Naive B cell (primary cell): ENCODE measurements at regions not wholly inside any gene's neighbourhood (a gene's known extent, or its start where the extent isn't known, plus 50 kb on each side); places are given as distances from the start of the nearest gene placed in this dataset.
A peak's percentile ranks its signal among the peaks of the same experiment; 100 is the strongest.

Experiments used
- ATAC-seq, 2 donors: fragments of 150-1000 bp; cut with Tn5 transposase; 2 replicates each; pipeline ENCODE4 v1.10.0; 2021; ENCODE audit warnings: low read depth in 2 of 2, mild to moderate bottlenecking in 2 of 2, moderate library complexity in 2 of 2
- DNase-seq: peaks from one replicate; pipeline ENCODE4 v3.0.0; 2022
- H3K27ac Mint-ChIP-seq, 6 donors: one replicate each; pipeline ENCODE4 v1.8.0; 2020 to 2022; ENCODE audit warnings: mild to moderate bottlenecking in 6 of 6, mixed read lengths in 6 of 6, moderate library complexity in 5 of 6, inconsistent platforms in 2 of 6
- H3K27me3 Mint-ChIP-seq, 3 donors: one replicate each; pipeline ENCODE4 v1.8.0; 2021 to 2022; ENCODE audit warnings: mixed read lengths in 3 of 3, mild to moderate bottlenecking in 1 of 3
- H3K36me3 Mint-ChIP-seq, 2 donors: one replicate each; pipeline ENCODE4 v1.8.0; 2020 to 2022; ENCODE audit warnings: mixed read lengths in 2 of 2, inconsistent platforms in 1 of 2, mild to moderate bottlenecking in 1 of 2
- H3K4me1 Mint-ChIP-seq, 3 donors: one replicate each; pipeline ENCODE4 v1.8.0; 2020 to 2022; ENCODE audit warnings: mixed read lengths in 3 of 3, inconsistent platforms in 1 of 3, mild to moderate bottlenecking in 1 of 3, moderate library complexity in 1 of 3
- H3K4me3 Mint-ChIP-seq, 8 donors: one replicate each; pipeline ENCODE4 v1.8.0; 2020 to 2022; ENCODE audit warnings: mild to moderate bottlenecking in 8 of 8, mixed read lengths in 8 of 8, moderate library complexity in 8 of 8, inconsistent platforms in 2 of 8
- H3K9me3 Mint-ChIP-seq, 7 donors: one replicate each; pipeline ENCODE4 v1.8.0; 2020 to 2022; ENCODE audit warnings: mixed read lengths in 7 of 7, mild to moderate bottlenecking in 5 of 7, inconsistent platforms in 2 of 7, moderate library complexity in 1 of 7

- no peak for DNase-seq
- Mint-ChIP-seq H3K4me1 (no peaks in the 10 kb centered on the region), H3K27me3 (peaks cover 0 to 7% (median 0%) of the 10 kb centered on the region in 3 donors), H3K36me3 (no peaks in the 10 kb centered on the region), H3K27ac (no peak overlapping the region), H3K9me3 (peaks cover 0 to 12% (median 4%) of the 10 kb centered on the region in 7 donors), H3K4me3 (no peak overlapping the region)
- ATAC-seq, result no peak
Observed at GRCh38 chr11:109089144-109089543, 332.8 kb upstream of the C11orf87 start.

- no peak for ATAC-seq
- Mint-ChIP-seq H3K4me3 (no peak overlapping the region), H3K27me3 (peaks cover 0 to 7% (median 0%) of the 10 kb centered on the region in 3 donors)
Observed at GRCh38 chr11:109093354-109093753, 328.6 kb upstream of the C11orf87 start.

DNA sequence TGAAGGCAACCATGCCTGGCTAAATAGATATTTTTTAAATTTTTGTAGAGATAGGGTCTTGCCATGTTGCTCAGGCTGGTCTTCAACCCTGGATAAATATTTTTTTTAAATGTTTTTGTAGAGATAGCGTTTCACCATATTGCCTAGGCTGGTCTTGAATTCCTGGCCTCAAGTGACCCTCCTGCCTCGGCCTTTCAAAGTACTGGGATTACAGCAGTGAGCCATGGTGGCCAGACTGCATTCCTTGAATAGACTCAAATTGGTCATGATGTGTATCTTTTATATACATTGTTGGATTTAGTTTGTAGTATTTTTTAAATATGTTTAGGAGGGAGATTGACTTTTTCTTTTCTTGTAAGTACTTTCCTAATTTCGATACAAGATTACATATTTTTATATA, 325.7 kb upstream of the C11orf87 start:
- DNase-seq, result no peak
- H3K4me1 Mint-ChIP-seq, result no peaks in the 10 kb centered on the region
- H3K9me3 Mint-ChIP-seq, result peaks cover 0 to 2% (median 0%) of the 10 kb centered on the region in 7 donors

More at GRCh38 chr11:109093354-109093753, 328.6 kb upstream of the C11orf87 start:
- Mint-ChIP-seq H3K27ac (no peak overlapping the region), H3K36me3 (no peaks in the 10 kb centered on the region), H3K4me1 (no peaks in the 10 kb centered on the region), H3K9me3 (peaks cover 0 to 1% (median 0%) of the 10 kb centered on the region in 7 donors)
- DNase-seq, result no peak

GRCh38 chr11:109106151-109106906, 315.7 kb upstream of the C11orf87 start:
- peak overlapping the region in 1 of 8 donors; percentile 56 for H3K4me3 Mint-ChIP-seq
- DNase-seq, result no peak
- no peaks in the 10 kb centered on the region for H3K36me3 Mint-ChIP-seq
- no peak for ATAC-seq
- H3K27me3 Mint-ChIP-seq, result no peaks in the 10 kb centered on the region
- peaks cover 0 to 7% (median 2%) of the 10 kb centered on the region in 7 donors for H3K9me3 Mint-ChIP-seq
- no peak overlapping the region for H3K27ac Mint-ChIP-seq
- H3K4me1 Mint-ChIP-seq, result no peaks in the 10 kb centered on the region

More for the DNA sequence above, 325.7 kb upstream of the C11orf87 start:
- Mint-ChIP-seq H3K36me3 (no peaks in the 10 kb centered on the region), H3K27ac (no peak overlapping the region), H3K27me3 (no peaks in the 10 kb centered on the region), H3K4me3 (no peak overlapping the region)
- ATAC-seq, result no peak

DNA sequence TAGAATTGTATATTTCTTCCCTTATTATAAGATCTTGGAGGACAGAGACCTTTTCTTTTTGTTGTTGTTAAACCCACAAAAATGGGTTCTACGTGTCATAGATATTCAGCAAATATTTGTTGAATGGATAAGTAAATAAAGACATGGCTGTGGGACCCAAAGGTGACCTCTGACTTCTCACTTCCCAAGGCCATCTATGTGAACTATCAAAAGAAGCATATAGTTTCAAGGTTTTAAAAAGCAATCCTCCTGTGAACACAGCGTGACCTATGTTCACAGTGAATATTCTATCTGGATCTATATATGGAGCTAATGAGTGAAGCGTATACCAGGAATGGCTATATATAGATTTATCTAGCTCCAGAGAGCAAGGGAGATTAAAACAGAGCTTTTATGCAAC, 312.8 kb upstream of the C11orf87 start:
- DNase-seq, result no peak
- Mint-ChIP-seq H3K4me3 (no peak overlapping the region), H3K4me1 (no peaks in the 10 kb centered on the region), H3K27me3 (peaks cover 0 to 5% (median 0%) of the 10 kb centered on the region in 3 donors), H3K9me3 (peaks cover 0 to 2% (median 0%) of the 10 kb centered on the region in 7 donors), H3K27ac (no peak overlapping the region), H3K36me3 (no peaks in the 10 kb centered on the region)
- no peak for ATAC-seq

- no peaks in the 10 kb centered on the region for H3K4me1 Mint-ChIP-seq
- no peak overlapping the region for H3K4me3 Mint-ChIP-seq
- no peak for DNase-seq
- no peak overlapping the region for H3K27ac Mint-ChIP-seq
- H3K9me3 Mint-ChIP-seq, result peaks cover 0 to 2% (median 0%) of the 10 kb centered on the region in 7 donors
- H3K27me3 Mint-ChIP-seq, result peaks cover 0 to 5% (median 0%) of the 10 kb centered on the region in 3 donors
- no peaks in the 10 kb centered on the region for H3K36me3 Mint-ChIP-seq
- ATAC-seq, result no peak
Observed at GRCh38 chr11:109109571-109110315, 312.2 kb upstream of the C11orf87 start.

DNA sequence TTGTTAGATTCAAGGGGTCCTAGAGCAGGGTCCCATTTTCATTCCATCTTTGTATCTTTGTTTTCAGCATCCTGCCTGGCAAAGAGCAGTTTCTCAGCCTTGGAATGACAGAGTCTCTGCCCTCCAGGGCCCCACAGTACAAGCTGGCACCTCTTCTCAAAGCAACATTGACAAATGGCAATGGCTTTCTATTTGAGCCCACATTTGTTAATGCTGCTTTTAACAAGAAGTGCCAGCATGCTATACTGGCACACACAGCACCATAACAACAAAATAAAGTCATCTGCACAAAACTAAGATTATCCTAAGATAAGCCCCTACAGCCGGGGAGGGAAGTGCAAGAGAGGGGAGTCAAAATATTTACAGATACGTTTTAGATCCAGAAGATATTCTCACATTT, 309.7 kb upstream of the C11orf87 start:
- ATAC-seq, result no peak
- no peak for DNase-seq
- Mint-ChIP-seq H3K9me3 (peaks cover 0 to 2% (median 0%) of the 10 kb centered on the region in 7 donors), H3K27me3 (peaks cover 0 to 5% (median 0%) of the 10 kb centered on the region in 3 donors), H3K36me3 (no peaks in the 10 kb centered on the region), H3K4me1 (no peaks in the 10 kb centered on the region), H3K27ac (no peak overlapping the region), H3K4me3 (no peak overlapping the region)

DNA sequence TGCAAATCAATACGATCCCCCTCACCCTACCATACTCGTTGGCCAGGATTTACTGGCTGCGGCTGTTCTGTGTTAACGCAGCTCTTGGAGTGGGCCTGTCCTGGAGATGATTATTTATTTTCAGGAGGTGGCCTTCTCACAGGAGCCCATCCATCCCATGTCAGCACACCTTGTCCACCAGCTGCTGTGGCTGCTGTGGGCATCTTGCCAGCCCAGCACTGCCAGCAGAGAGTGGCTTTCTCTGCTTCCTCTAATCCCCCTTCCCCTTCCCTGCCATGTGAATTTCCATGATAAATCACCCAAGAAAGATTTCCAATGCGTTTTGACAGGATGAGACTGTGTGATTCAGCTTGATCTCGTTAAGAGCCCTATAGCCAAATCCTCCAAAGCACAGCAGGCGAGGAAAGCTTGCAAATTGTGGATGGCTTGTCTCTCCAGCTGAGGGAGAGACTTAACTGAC, 309.1 kb upstream of the C11orf87 start:
- peaks cover 0 to 5% (median 0%) of the 10 kb centered on the region in 3 donors for H3K27me3 Mint-ChIP-seq
- no peaks in the 10 kb centered on the region for H3K4me1 Mint-ChIP-seq
- no peaks in the 10 kb centered on the region for H3K36me3 Mint-ChIP-seq
- peaks cover 0 to 2% (median 0%) of the 10 kb centered on the region in 7 donors for H3K9me3 Mint-ChIP-seq
- H3K4me3 Mint-ChIP-seq, result no peak overlapping the region
- H3K27ac Mint-ChIP-seq, result no peak overlapping the region
- ATAC-seq (no peak), DNase-seq (no peak)

DNA sequence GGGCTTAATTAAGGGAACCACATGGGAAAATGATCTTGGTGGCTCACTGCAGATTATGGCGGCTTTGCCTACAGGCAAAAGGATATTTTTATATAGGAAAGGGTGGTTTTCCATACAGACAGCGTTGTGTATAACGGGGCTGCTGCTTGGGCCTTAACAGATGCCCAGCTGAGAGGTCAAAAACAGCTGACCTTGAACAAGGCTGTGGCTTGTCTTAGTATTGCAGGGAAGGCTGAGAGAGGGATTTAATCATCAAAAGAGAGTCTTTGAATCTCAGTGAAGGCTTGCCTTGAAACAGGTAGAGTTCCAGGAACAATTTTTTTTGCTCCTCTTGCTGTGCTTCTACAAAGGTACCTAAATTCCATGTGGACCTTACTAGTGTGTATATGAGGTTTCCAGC, 301.6 kb upstream of the C11orf87 start:
- ATAC-seq, result no peak
- DNase-seq, result no peak
- H3K4me1 Mint-ChIP-seq, result no peaks in the 10 kb centered on the region
- no peak overlapping the region for H3K4me3 Mint-ChIP-seq
- no peak overlapping the region for H3K27ac Mint-ChIP-seq
- no peaks in the 10 kb centered on the region for H3K36me3 Mint-ChIP-seq
- H3K9me3 Mint-ChIP-seq, result peaks cover 0 to 2% (median 0%) of the 10 kb centered on the region in 7 donors
- no peaks in the 10 kb centered on the region for H3K27me3 Mint-ChIP-seq

DNA sequence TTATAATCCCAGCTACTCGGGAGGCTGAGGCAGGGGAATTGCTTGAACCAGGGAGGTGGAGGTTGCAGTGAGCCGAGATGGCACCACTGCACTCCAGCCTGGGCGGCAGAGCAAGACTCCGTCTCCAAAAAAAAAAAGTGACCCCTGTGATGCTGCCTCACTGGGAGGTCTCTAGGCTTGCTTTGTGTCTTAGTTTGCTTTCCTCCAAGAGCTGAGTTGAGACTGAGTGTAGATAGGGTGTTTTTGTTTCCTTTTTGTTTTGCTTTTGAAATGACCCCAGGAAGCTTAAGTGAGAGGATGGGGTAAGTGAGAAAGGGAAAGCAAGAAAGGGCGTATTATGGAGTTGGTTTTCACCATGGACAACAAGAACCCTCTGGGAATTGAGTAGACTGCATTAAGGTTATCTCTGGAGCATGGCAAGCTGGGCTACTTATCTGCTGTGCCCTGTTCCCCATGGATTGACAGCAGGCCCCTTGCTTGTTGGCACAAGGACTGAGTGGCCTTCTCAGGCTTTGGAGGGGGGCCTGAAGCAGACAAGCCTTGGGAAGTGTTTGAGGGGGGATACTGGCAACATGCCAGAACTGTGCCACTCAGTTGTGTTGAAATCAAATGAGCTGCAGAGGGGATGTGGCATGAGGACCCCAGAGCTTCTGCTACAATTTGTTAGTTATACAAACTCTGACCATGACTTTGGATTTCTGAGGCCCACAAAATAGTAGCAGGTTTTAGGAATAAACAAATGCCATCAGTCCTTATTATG, 300.6 kb upstream of the C11orf87 start:
- Mint-ChIP-seq H3K4me3 (no peak overlapping the region), H3K27ac (no peak overlapping the region), H3K4me1 (no peaks in the 10 kb centered on the region), H3K36me3 (no peaks in the 10 kb centered on the region), H3K9me3 (peaks cover 0 to 2% (median 0%) of the 10 kb centered on the region in 7 donors), H3K27me3 (no peaks in the 10 kb centered on the region)
- ATAC-seq, result no peak
- DNase-seq, result no peak

GRCh38 chr11:109123816-109124787, 297.9 kb upstream of the C11orf87 start:
- Mint-ChIP-seq H3K4me1 (no peaks in the 10 kb centered on the region), H3K27ac (no peak overlapping the region), H3K27me3 (no peaks in the 10 kb centered on the region), H3K36me3 (no peaks in the 10 kb centered on the region), H3K9me3 (peaks cover 0 to 1% (median 0%) of the 10 kb centered on the region in 7 donors), H3K4me3 (no peak overlapping the region)
- no peak for DNase-seq
- no peak for ATAC-seq

GRCh38 chr11:109130910-109131309, 291.1 kb upstream of the C11orf87 start:
- Mint-ChIP-seq H3K4me3 (no peak overlapping the region), H3K9me3 (peaks cover 0 to 8% (median 4%) of the 10 kb centered on the region in 7 donors), H3K36me3 (no peaks in the 10 kb centered on the region), H3K4me1 (no peaks in the 10 kb centered on the region), H3K27ac (no peak overlapping the region), H3K27me3 (peaks cover 0 to 4% (median 0%) of the 10 kb centered on the region in 3 donors)
- no peak for ATAC-seq
- no peak for DNase-seq
